ENCODE measurements at regions not wholly inside any gene's neighbourhood (a gene's known extent, or its start where the extent isn't known, plus 50 kb on each side); places are given as distances from the start of the nearest gene placed in this dataset.
A peak's percentile ranks its signal among the peaks of the same experiment; 100 is the strongest.
"Not testable (repeated sequence)": the region's sequence is repeated elsewhere in the genome, so short reads cannot be mapped to it uniquely, and the experiment has no call there.

DNA sequence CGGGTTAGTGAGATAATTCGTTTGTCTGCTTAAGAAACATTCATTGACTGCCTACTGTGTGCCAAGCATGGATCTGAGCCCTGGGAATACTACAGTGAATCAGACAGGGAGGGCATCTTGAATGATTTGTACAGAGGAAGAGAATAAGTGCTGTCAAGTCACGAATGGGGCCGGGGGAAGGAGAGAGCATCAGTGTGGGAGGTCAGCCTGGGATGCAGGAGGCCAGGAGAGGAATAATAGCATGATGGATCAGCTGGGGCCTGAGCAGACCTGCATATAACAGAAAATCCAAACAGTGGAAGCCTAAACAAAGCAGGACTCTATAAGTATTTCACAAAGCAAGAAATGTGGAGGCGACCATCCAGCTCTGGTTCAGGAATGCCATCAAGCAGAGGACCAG is 55.4 kb upstream of the PAX8 start:
- no peak overlapping the region for H3K27ac Mint-ChIP-seq
- no peak overlapping the region for H3K4me3 Mint-ChIP-seq
- no peak for DNase-seq (ENCODE audit: extremely low spot score, unreplicated experiment)
- peaks cover 4% of the 10 kb centered on the region for H3K4me1 Mint-ChIP-seq (ENCODE audit: unreplicated experiment)
- H3K9me3 Mint-ChIP-seq, result no peaks in the 10 kb centered on the region
- TF ChIP-seq, protein P1, sequence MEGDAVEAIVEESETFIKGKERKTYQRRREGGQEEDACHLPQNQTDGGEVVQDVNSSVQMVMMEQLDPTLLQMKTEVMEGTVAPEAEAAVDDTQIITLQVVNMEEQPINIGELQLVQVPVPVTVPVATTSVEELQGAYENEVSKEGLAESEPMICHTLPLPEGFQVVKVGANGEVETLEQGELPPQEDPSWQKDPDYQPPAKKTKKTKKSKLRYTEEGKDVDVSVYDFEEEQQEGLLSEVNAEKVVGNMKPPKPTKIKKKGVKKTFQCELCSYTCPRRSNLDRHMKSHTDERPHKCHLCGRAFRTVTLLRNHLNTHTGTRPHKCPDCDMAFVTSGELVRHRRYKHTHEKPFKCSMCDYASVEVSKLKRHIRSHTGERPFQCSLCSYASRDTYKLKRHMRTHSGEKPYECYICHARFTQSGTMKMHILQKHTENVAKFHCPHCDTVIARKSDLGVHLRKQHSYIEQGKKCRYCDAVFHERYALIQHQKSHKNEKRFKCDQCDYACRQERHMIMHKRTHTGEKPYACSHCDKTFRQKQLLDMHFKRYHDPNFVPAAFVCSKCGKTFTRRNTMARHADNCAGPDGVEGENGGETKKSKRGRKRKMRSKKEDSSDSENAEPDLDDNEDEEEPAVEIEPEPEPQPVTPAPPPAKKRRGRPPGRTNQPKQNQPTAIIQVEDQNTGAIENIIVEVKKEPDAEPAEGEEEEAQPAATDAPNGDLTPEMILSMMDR (conservative IDR thresholded peaks at IDR 0.05), result no peak
- H3K27me3 Mint-ChIP-seq, result peaks cover 20% of the 10 kb centered on the region
- no peaks in the 10 kb centered on the region for H3K36me3 Mint-ChIP-seq

DNA sequence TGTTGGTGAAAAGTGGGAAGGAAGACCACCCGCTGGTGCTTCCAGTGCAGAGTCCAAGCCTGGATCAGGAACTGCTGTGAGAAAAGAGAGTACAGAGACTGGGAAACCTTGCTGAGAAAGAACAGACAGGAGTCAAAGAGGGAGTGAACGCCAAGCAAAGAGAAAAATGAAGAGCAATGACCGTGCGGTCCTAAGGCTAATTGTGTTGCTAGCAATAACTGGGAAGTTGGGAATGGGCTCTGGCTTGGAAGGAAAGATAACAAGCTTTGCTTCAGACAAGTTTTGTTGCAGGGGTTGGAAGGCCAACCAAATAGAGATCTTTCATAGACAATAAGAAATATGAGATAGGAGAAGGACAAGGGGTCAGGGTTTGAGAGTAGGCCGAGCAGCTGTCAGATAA is 55.0 kb upstream of the PAX8 start:
- peaks cover 20% of the 10 kb centered on the region for H3K27me3 Mint-ChIP-seq
- H3K9me3 Mint-ChIP-seq; DNase-seq (ENCODE audit: extremely low spot score, unreplicated experiment); H3K36me3 Mint-ChIP-seq; H3K4me1 Mint-ChIP-seq (ENCODE audit: unreplicated experiment); H3K27ac Mint-ChIP-seq; H3K4me3 Mint-ChIP-seq: not testable (repeated sequence)

DNA sequence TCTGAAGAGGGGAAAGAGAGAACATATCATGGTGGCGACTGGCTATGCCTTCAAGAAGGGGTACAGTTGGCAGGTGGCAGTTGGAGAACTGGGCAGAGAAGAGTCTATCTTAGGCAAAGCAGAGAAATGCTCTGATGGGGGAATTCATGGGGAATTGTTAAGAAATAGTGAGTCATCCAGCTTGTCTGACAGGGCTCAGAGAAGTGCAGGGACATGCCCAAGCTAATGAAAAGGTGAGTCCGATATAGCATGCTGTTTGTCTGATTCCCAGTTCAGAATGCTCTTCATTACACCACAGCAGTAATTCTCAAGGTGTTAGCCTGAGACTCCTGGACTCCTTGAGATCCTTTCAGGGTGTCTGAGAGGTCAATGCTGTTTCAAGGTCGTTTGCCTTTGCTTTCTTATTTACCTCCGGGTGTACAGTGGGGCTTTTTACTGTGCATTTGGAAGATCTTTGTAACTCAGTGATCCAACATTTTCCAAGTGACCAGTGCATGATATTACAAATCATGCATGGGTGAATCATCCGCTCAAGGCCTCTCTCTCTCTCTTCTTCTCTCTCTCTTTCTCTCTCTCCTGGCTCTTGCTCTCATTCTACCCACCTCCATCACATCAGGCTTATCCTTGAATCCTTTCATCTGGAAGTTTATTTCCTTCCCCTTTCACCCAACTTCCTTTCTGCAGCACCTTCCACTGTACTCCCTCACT is 51.5 kb upstream of the PAX8 start:
- H3K9me3 Mint-ChIP-seq, result not testable (repeated sequence)
- H3K27ac Mint-ChIP-seq, result peak overlapping the region; percentile 71

DNA sequence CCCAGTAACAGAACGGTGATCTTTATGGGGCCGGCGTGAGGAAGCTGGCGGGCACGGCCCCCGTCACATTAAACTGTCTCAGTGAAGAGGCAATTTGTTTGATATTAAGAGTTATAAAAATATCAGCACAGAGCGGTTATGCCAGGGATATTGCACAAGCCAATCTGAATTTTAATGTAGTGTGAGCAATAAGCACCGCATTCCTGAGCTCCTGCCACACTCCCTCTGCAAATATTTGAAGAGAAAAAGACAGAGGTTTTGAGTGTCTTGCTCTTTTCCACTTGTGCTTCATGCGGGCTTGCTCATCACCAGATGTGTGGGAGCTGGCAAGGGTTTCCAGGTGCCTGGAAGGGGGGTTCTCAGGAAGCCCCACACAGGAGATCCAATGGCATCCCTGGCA is 50.3 kb upstream of the PAX8 start:
- H3K9me3 Mint-ChIP-seq; DNase-seq (ENCODE audit: extremely low spot score, unreplicated experiment); H3K27ac Mint-ChIP-seq; H3K36me3 Mint-ChIP-seq; H3K4me3 Mint-ChIP-seq: not testable (repeated sequence)
- Mint-ChIP-seq H3K27me3 (peaks cover 27% of the 10 kb centered on the region), H3K4me1 (ENCODE audit: unreplicated experiment) (peaks cover 20% of the 10 kb centered on the region)

More for the DNA sequence above, 51.5 kb upstream of the PAX8 start:
- Mint-ChIP-seq H3K4me1 (ENCODE audit: unreplicated experiment) (peaks cover 12% of the 10 kb centered on the region), H3K27me3 (peaks cover 23% of the 10 kb centered on the region)
- H3K36me3 Mint-ChIP-seq; H3K4me3 Mint-ChIP-seq; DNase-seq (ENCODE audit: extremely low spot score, unreplicated experiment): not testable (repeated sequence)

DNA sequence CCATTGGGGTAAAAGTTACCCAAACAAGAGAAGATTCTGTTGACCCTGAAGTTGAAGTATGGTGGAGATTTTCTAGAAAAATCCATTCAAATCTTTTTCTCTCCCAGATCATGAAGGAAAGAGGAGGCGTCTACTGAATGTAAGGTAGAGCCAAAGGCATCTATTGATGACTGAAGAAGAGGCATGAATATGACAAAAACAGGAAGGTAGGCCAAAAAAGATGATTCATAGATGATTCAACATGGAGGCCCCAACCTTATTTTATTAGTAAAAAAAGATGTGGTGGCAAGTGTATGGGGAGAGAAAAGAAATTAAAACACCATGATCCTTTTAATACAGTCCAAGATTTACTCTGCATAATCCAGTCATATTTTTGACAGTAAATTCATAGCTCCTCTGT is 49.9 kb upstream of the PAX8 start:
- H3K27ac Mint-ChIP-seq; H3K4me3 Mint-ChIP-seq; H3K9me3 Mint-ChIP-seq; DNase-seq (ENCODE audit: extremely low spot score, unreplicated experiment); H3K36me3 Mint-ChIP-seq: not testable (repeated sequence)
- peaks cover 20% of the 10 kb centered on the region for H3K4me1 Mint-ChIP-seq (ENCODE audit: unreplicated experiment)
- peaks cover 27% of the 10 kb centered on the region for H3K27me3 Mint-ChIP-seq

Data from type B pancreatic cell (in vitro differentiated cells).